ENCODE measurements at regions not wholly inside any gene's neighbourhood (a gene's known extent, or its start where the extent isn't known, plus 50 kb on each side); places are given as distances from the start of the nearest gene placed in this dataset.
A peak's percentile ranks its signal among the peaks of the same experiment; 100 is the strongest.

DNA sequence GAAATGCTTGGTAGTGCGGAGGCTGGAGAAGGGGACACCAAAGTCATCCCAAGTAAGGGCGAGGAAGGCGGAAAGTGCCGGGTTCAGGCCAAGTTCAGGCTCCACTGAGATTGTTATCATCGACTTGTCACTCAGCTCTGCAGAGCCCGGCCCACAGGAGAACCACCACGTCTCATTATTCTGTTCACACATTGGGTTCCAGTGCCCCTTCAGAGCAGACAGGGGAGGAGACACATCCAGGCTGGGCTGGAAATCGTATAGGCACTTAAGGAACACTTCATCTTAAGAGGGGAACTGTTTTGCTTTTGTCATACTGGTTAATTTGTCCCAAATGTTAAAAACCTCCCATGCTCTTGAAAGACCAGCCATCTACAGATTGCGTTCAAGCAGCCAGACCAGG, 118.3 kb upstream of the ADAMTS18 start:
- no peak for DNase-seq

DNA sequence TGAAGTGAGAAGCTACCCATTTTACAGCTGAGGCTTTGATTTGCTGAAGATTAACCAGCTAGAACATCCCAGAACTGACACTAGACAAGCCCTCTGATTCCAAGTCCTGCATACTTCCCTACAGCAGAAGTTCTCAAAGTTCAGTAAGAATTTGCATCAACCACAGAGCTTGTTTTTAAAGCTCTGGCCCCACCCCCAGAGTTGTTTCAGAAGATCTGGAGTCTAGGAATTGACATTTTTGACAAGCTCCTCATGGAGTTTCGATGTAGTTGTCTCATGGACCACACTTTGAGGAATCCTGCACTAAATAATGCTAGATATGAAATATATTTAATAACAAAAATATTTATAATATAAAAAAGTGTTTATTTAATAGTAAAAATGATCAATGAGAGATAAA, 120.3 kb upstream of the ADAMTS18 start:
- no peak for DNase-seq

DNA sequence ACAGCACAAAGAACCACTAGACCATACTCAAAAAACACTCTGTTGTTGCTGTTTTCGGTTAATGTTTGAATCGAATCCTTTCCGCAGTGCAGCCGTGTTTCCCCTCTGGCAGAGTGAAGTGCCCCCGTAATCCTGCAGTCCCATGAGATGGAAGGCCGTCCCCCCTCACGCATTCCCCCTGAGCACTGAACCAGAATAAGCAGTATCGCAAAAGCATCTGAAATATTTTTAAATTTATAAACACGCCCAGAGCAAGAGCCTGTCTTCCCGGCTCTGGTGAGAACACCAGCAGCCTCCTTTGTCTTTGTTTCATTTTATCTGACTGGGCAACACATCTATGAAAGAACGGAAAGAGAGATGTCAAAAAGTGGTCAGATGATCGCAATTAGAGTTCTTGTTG, 121.0 kb upstream of the ADAMTS18 start:
- DNase-seq: no peak

DNA sequence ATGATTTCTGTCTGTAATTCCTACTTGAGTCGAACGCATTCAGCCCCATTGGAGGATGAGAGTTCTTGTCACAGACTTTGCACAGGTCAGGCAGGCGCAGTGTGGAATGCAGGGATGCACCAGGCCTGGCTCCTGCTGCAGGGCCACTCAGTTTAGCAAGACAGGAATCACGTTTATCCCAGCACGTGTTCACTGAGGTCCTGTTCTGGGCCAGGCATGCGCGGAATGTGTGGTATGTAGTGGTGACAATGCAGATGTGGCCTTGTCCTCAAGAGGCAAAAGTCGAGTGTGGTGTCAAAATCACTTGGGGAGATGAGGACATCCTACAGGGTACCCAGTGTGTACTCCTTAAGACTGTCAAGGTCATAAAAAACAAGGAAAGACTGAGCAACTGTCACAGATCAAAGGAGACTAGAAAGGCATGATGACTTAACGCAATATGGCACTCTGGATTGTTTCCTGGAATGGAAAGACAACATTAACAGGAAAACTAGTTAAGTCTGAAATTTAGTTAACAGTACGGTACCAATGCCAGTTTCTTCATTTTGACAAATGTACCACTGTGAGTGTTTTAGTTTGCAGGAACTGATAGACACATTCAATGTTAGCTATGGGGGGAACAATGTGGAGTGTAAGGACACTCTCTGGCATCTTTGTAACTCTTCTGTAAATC, 121.5 kb upstream of the ADAMTS18 start:
- no peak for DNase-seq

DNA sequence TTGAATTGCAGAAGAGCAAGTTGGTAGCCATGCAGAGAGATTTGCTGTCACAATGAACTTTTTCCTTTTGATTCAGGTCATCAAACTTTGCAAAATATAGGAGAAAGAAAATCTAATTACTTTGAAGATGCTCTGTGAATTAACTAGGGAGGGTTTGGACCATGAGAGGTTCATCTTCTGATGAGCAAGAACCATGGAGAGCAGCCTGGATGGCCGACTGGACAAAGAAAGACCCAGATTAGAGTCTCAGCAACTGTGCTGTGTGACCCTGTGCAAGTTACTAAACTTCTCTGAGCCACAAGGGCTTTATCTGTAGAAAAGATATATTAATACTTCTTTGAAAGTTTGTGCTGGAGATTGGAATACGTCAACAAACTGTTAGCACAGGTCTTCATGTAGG, 122.6 kb upstream of the ADAMTS18 start:
- no peak for DNase-seq

DNA sequence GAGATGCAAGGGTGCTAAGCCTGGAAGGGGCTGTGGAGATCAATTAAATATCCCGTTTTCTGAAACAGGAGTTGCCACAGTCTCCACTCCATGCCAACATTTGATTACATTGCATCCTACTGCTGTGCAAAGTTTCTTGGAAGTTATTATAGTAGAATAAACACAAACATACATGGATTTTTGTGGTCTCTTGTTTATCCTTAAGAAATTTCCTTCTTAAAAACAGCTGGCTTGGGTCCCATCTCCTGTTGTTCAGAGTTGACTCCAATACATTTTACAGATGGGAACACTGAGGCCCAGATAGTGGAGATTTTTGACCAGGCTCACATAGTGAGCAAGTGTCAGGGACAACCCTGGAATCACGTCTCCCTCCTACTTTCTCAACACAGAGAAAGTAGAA, 124.0 kb upstream of the ADAMTS18 start:
- DNase-seq: no peak

DNA sequence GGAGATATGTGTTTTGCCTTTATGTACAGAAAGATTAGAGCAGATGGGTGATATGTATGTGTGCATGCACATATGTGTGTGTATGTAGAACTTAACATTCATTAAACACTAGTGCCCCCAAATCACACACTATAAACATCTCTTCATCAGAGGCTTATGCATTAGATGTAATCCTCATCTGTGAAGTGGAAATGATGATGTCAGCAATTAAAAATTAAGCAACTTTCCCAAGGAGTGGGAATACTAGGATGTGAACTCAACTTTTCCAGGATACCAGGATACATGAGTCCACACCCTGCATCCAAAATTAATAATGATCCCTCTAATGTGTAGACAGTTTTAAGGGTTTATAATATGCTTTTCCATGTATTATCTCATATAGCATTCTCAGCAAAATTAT, 127.7 kb upstream of the ADAMTS18 start:
- no peak for DNase-seq

DNA sequence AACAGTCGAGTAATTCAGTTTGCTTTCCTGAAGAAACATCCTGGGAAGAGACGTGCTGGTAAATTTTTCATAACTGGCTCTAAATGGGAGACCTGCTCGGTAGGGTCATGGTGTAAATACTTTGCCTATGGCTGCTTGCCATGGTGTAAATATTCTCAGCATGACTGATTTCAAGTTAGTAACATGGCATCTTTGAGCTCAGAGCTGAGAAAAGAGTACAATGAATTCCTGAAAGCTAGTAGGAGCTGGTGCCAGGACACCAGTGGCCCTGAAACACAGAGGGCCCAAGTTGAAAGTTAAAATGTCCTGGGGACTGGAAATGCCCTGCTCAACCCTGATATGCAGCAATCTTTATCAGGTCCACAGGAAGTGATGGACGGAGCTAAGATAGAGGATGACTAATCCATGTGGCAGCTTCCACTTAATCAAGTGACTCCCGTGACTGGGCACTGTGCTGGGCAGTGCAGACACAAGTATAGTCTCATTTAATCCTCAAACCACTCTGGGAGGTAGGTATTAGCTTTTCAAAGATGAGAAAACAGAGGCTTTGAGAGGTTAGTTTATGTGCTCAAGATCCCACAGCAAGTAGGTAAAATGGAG, 130.1 kb upstream of the ADAMTS18 start:
- DNase-seq: no peak

DNA sequence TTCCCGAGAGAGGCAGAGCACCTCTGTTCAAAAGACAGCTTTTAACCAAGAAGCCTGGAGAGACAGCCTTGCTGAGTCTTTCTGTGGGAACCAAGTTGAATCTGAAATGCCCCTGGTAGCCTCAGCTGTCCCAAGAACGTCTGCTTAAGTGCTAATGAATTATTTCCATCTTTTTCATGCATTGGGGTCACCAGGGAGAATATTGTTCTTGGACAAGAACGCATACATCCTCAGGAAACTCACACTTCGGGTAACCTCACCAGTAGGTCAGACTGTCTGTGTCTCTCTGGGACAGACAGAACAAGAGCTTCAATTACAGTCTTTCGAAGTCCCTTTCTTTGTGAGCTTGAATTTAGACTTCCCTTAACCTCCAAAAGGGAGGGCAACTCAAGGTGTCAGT, 134.6 kb upstream of the ADAMTS18 start:
- DNase-seq: no peak

DNA sequence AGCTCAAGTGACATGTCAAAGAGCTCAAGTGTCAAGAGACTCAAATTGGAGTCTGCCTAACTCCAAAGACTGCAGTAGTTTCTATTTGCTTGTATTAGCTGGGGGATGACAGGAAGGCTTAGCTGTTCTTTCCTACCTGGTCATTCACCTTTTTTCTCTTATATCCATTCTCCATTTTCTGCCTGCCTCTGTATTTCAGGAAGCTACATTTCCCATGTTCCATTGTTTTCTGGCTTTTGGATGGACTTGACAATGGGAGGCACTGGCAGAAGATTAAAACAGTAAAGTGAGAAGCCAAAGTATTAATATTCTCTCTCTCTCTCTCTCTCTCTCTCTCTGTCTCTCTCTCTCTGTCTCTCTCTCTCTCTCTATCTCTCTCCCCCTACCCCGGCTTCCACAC, 135.7 kb upstream of the ADAMTS18 start:
- DNase-seq: no peak

DNA sequence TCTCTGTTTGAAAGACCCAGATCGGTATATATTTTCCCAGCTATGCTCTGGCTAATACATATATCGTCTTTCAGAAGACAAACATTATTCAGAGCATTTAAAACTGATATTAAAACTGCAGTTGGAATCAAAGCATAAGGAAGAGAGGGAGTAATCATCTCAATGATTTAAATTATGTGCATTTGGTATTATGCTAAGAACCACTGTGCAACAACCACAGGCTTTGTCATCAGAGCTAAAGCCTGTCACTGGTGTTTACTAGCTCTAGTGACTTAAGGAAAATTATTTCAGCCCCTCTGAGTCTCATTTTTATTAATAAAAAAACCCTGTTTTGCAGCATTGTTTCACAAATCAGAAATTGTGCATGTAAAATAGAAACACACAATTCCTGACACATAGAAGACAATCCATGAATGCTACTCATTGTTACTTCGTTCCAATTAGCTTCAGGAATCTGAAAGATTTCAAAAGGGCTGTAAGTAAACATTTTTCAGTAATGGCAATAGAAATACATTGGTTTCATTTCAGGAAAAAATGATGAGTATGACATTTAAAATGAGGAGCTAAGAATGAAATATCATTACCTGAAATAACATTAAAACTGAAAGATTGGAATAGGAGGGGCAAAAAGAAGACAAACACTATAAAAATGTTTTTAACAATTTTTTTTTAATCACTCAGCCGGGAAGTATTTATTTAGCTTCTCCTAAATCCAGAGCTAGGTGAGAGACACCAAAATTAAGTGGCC, 136.5 kb upstream of the ADAMTS18 start:
- DNase-seq: no peak

DNA sequence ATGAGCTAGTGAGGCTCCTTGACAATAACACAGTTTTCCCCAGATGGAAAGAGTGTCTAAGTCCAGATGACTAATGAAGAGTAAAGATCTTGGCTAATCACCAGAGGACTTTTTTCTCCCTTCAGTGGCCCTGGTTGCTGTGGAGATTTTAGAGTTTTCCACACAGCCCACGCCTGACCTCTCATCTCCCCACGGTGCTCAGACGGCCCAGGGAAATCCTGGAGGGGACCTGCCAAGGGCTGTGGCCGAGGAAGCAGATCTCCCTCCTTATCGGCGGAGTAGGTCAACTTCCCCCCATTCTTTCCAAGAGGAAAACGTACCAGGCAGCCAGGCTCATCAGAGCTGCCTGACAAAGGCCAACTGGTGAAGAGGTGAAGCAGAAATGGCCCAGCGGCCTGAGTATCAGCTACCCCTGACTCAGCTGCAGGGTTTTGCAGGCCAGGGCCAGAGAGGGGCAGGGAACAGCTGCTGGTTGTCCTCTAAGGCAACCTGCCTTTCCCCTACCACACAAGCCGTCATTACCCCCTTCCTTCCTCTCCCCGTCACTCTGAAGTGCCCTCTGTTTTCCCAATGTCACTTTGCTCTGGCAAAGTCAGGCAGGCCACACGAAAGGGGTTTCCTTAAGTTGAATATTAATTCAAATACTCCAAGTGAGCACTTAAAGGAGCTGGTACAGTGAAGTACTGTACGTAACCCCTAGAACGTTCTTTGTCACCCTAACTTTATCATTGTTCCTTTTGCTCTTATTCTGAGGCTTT, 140.2 kb upstream of the ADAMTS18 start:
- no peak for DNase-seq

DNA sequence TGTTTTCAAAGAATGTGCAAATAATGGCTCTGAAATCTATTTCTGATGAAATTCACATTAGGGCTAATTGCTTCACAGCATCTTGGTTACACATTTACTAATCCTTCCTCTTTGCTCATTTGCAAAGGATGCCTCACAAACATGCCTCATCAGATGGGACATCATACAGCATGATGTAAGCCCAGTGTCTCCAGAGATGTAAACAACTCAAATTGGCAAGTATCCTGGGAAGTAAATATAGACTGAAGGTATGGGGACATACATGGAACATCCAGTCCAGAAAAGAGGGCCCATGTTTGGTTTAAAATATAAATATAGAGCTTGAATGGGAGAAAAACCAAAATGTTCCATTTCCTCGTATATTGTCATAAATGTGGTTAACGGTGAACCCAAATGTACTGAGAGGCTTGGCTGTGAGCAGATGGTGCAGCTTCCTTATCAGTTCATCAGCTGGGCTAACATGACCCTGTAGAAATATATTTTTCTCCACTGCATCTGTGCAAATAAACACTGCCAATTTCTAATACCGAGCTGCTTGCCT, 142.9 kb upstream of the NUDT7 start:
- no peak for DNase-seq

DNA sequence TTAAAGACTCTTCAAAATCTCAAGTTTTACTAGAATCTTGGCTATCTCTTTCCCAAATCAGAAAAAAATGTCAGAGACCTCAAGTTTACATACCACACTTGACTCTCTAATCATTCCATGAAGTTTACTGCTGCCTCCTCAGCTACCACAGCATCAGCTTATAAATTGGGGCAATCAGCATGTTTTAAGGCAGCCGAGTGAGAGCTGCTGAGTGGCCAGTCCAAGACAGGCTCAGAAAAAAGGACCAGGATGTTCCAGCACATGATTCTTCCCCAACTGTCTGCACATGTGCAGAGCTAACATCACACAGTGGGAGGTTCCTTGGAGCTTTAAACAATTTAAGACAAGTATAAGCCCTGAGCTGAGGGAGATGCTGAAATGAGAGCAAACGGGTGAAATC, 140.6 kb upstream of the NUDT7 start:
- no peak for DNase-seq

DNA sequence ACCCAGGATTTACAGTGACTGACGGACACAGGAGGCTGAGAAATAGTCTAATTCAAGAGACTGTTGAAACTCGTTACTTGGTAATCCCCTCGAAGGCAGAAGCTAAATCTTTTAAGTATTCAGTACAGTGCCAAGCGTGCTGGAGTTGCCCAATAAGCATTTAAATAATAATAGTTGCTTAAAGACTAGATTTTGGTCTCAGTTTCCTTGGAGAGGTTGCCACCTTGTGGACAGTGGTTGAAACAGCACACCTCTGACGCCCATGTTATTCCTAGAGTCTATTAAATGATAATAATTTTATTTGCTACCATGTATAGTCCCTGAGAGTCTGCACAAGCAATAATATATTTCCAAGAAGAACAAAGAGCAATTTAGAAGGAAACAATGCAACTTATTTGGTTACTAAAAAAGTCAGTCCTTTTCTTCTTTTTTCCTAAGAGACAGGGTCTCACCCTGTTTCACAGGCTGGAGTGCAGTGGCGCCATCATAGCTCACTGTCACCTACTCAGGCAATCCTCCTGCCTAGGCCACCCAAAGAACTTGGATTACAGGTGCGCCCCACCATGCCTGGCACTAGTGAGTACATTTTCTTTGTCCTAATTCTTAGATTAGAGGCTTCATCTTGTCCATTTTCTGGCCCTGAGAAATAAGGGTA, 138.0 kb upstream of the NUDT7 start:
- DNase-seq: peak in 32 of 56 donors; percentile 0 to 73 (median 9)

DNA sequence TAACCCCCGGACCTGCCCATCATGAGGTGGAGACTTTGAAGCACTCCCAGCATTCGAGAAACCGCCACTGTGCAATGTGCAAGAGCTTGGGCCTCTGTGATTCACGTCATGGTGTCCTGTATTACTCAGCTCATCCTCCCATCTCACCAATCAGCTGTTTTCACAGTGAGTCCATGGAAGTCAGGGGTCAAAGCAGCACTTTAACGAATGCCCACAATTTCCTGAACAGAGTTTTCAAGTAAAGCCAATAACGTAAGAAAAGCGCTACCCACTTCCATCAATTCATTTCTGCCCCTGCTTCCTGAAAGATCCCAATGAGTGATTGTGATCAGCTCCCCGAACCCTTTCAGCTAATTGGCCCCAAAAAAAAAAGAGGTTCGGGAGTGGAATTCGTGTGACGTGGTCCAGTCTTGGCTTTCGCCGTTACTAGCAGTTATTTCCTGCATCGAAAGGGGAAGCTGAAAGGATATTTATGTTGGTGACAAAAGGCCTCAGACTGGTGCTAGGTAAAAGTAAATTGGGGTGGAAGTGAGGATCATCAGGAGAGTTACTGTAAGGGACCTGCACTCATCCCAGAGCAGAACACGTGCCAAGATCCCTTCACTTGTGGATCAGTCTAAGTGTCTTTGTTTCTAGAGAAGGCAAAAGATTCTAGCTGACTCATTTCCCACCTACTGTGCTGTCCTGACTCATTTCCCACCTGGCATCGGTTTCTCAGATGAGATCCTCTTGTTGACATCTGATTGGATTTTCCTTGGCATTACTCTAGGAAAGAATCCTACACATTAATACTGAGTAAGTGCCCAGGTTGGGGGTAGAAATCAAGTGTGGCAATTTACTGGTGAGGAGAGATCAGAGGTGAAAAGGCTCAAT, 136.7 kb upstream of the NUDT7 start:
- DNase-seq: no peak

DNA sequence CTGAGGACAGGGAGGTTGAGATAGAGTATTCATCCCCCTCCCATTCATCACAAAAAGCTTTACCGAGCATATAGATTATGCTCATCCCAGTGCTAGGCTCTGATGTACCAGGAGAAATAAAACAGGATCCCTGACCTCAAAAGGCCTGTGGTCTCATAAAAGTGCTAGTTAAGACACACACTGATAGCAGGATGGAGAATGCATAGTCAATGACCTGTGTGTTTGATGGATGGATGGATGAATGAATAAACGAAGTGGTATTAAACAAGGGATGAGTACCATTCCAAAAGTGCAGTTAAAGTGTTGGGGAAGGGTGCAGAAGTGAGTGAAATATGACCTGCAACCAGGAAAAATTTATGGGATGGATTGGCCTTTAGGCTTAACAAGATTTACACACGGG, 133.9 kb upstream of the NUDT7 start:
- DNase-seq: no peak

DNA sequence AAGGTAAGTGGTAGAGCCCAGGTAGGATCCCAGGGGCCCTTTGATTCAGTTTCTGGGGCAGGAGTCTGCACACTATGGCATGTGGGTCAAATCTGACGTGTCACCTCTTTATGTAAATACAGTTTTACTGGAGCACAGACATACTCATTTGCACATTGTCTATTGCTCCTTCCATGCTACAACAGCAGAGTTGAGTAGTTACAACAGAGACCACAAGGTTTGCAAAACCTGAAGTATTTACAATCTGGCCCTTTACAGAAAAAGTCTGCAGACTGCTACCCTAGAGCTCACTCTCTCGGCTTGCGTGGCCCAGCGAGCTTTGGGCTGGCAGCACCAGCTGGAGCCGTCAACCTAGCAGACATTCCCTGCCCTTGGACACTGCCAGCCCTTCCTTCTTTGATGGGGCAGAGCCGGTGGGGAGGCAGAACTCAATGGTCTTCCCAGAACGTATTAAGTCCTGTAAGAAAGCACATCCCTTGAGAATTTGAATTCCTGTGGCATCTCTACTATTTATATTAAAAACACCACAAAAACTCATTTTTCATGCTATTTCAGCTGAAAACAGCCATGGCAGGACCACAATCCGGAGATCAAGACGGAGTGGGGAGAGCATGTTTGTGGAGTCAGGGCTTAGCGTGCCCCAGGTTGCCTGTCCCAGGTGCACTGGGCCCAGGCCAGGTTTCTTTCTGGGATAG, 133.1 kb upstream of the NUDT7 start:
- DNase-seq: no peak

DNA sequence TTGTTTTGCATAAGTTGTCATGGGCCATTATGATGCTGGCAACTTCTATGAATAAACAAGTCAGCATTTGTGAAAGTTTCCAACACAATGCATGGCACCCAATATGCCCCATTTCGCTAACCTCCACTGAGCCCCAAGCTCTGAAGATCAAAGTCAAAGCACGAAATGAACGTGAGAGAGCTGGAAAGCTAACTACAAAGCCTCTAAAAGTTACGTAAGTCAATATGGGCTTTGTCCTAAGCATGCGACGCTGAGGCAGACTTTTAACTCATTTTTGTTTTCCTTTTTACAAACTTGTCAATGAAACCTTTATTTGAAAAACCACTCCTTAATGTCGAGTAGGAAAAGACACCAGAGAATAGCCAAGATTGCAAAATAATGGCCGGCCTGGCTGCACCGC, 131.6 kb upstream of the NUDT7 start:
- DNase-seq: no peak

DNA sequence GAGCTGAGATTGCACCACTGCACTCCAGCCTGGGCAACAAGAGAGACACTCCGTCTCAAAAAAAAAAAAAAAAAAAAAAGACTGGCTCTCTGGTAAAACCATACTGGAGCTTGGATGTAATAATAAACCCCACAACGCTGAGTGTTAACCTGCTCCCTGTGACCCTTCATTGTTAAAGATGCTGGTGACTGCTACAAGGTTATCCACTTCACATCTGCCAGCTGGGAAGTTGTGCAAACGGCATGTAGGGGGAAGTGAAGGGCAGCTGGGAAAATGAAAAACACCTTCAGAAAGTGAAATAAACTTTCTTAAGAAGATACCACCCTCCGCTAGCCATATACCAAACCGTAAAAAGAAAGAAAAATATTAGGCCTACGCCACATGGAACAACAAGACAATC, 131.0 kb upstream of the NUDT7 start:
- DNase-seq: no peak

All from amygdala (tissue), 56 donors.